Upper lobe of left lung (tissue), 4 donors: ENCODE measurements at regions not wholly inside any gene's neighbourhood (a gene's known extent, or its start where the extent isn't known, plus 50 kb on each side); places are given as distances from the start of the nearest gene placed in this dataset.

Experiments
- CTCF ChIP-seq, 6 experiments: fragments of 450-650 bp in 4 of 6; fragments of 200-600 bp in 2 of 6; sonication (generic) in 2 of 6; IDR thresholded peaks; one replicate each; pipeline ENCODE4 v1.5.1; 2016 to 2019; ENCODE audit warnings: antibody characterized with exemption in 6 of 6
- EP300 ChIP-seq, 4 donors: sonication (generic); formaldehyde crosslinking; IDR thresholded peaks; one replicate each; pipeline ENCODE4 v1.5.1; 2017; ENCODE audit warnings: antibody characterized with exemption in 4 of 4, control low read depth in 2 of 4
- POLR2AphosphoS5 ChIP-seq, 2 donors: sonication (generic); formaldehyde crosslinking; IDR thresholded peaks; one replicate each; pipeline ENCODE4 v1.5.1; 2017; ENCODE audit warnings: antibody characterized with exemption in 2 of 2

- TF ChIP-seq POLR2AphosphoS5 (IDR thresholded peaks at IDR 0.05) (no peak), CTCF (IDR thresholded peaks at IDR 0.05) (no peak), EP300 (IDR thresholded peaks at IDR 0.05) (no peak)
Measured at GRCh38 chr2:8571301-8571791, 110.5 kb upstream of the ID2 start.
